Fibroblast of pulmonary artery (primary cell): ENCODE measurements at regions not wholly inside any gene's neighbourhood (a gene's known extent, or its start where the extent isn't known, plus 50 kb on each side); places are given as distances from the start of the nearest gene placed in this dataset.

Experiments used
- DNase-seq: peaks from one replicate; pipeline ENCODE4 v3.0.0-alpha.2; 2010; ENCODE audit warnings: low read depth
- H3K4me3 ChIP-seq: replicated peaks from 2 replicates; pipeline ENCODE4 v1.5.1; 2011; ENCODE audit warnings: low read depth, mild to moderate bottlenecking, control low read depth, low read length, moderate library complexity
- CTCF ChIP-seq: IDR thresholded peaks from 2 replicates; pipeline ENCODE4 v1.5.1; 2011; ENCODE audit warnings: mild to moderate bottlenecking, control low read depth, low read length, inconsistent platforms; ENCODE audit errors: missing control alignments

DNA sequence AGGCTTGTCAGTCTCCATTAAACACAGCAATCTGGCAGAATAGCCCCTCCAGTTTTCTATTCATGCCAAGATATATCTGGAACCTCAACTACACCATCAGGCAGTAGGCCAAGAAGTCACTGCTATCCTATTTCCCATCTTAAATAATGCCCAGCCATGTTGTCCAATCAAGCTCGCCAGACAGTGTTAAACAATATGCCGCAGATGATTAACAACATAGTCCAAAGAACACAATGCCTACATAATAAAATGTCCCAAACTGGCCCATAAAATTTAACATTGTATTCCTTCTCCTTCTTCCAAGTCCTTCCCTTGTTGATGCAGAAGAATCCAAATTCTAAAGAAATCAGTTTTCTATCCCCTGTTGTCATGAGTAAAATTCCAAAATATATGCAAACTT is 427.4 kb upstream of the PPP2R3A start:
- no peak overlapping the region for H3K4me3 ChIP-seq
- DNase-seq, result no peak
- no peak for TF ChIP-seq CTCF

- no peak overlapping the region for H3K4me3 ChIP-seq
- TF ChIP-seq CTCF, result no peak
- DNase-seq, result no peak
These were observed 426.2 kb upstream of the PPP2R3A start for GRCh38 chr3:135539351-135539750.

DNA sequence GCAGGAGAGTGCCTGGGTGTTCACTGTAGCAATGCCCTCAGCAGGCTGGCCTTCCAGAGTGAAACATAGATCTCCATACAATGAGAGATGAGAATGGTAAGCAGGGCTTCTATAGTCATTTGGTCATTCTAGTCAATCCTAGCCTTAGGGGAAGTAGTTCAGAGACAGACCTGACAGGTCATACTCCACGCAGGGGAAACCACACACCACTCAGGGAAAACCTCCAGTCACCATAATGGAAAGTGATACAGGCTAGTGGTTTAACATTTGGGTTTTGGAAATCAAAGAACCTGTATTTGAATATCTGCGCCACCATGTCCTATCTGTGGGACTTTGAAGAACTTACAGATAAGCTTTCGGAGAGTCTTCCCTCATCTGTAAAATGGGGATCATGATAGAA is 425.7 kb upstream of the PPP2R3A start:
- TF ChIP-seq CTCF, result no peak
- no peak for DNase-seq

DNA sequence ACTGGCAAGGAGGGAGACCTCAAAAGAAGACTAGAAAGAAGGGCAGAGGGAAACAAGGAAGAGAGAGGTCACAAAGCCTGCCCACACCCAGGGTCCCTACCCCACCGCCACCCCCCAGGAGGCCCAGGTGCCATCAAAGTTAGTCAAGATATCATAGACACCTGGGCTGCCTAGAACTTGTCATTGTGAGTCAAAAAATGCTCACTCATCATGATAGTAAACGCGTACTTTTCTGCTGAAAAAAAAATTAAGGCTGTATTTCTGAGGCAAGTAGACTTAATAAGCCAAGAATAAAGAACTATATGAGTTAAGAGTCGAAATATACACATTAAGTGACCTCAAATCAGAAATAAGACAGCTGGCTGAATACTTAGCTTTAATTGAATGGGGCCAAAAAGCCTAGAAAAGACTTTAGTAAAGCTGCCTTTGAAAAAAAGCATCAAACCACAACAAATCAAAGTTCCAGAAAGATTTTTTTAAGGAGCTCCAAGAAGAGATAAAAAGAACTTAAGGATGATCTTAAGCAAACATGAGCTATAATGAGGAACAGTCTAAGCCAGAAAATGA is 415.5 kb upstream of the PPP2R3A start:
- no peak overlapping the region for H3K4me3 ChIP-seq
- TF ChIP-seq CTCF, result no peak
- no peak for DNase-seq

More for the DNA sequence above, 425.7 kb upstream of the PPP2R3A start:
- H3K4me3 ChIP-seq, result no peak overlapping the region

- no peak overlapping the region for H3K4me3 ChIP-seq
- TF ChIP-seq CTCF, result no peak
- no peak for DNase-seq
These were observed 409.4 kb upstream of the PPP2R3A start for GRCh38 chr3:135556174-135556573.

- no peak for TF ChIP-seq CTCF
- DNase-seq, result no peak
- H3K4me3 ChIP-seq, result no peak overlapping the region
These were observed 407.3 kb upstream of the PPP2R3A start for GRCh38 chr3:135558150-135558783.

DNA sequence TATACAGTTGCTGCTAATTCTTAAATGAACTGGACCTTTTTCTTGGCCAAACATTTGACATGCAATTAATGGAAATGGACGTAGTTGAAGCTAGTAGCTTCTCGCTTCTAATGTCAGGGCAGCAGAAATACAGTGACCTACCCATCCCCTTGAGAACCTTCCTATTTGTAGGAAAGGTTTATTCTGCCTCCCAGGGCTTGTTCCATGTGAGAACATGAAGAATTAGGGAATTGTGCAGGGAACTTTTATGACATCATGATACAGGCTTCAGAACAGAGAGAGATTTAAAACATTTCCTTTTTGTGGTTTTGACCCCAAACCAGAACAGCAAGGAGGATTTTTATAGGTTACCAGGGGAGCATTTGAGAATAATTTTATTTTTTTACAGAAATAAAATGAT is 406.6 kb upstream of the PPP2R3A start:
- no peak overlapping the region for H3K4me3 ChIP-seq
- TF ChIP-seq CTCF, result no peak
- no peak for DNase-seq
